Sigmoid colon (tissue), 6 donors: ENCODE measurements at regions not wholly inside any gene's neighbourhood (a gene's known extent, or its start where the extent isn't known, plus 50 kb on each side); places are given as distances from the start of the nearest gene placed in this dataset.
A peak's percentile ranks its signal among the peaks of the same experiment; 100 is the strongest.

Source experiments
- DNase-seq: peaks from one replicate; pipeline ENCODE4 v3.0.0-alpha.2; 2019
- H3K27ac ChIP-seq, 4 donors: fragments of 200-600 bp; sonication (generic); one replicate each; pipeline ENCODE4 v1.5.1; 2016 to 2019; ENCODE audit warnings: mild to moderate bottlenecking in 1 of 4
- H3K27me3 ChIP-seq, 3 donors: fragments of 200-600 bp; sonication (generic); one replicate each; pipeline ENCODE4 v1.5.1; 2019; ENCODE audit warnings: mild to moderate bottlenecking in 1 of 3
- H3K36me3 ChIP-seq, 4 donors: fragments of 200-600 bp; sonication (generic); one replicate each; pipeline ENCODE4 v1.5.1; 2016 to 2019
- H3K4me1 ChIP-seq, 4 donors: fragments of 200-600 bp; sonication (generic); one replicate each; pipeline ENCODE4 v1.5.1; 2017 to 2019
- H3K4me3 ChIP-seq, 4 donors: fragments of 200-600 bp; sonication (generic); one replicate each; pipeline ENCODE4 v1.5.1; 2017 to 2019; ENCODE audit warnings: mild to moderate bottlenecking in 2 of 4, moderate library complexity in 1 of 4
- H3K9me3 ChIP-seq, 4 donors: fragments of 200-600 bp in 3 of 4; sonication (generic) in 3 of 4; one replicate each; pipeline versions ENCODE4 v1.5.1 to v1.6.1; 2013 to 2019
- EP300 ChIP-seq, 4 donors: sonication (generic); formaldehyde crosslinking; IDR thresholded peaks; one replicate each; pipeline ENCODE4 v1.6.1; 2017; ENCODE audit warnings: antibody characterized with exemption in 4 of 4
- POLR2A ChIP-seq, 2 donors: fragments of 450-650 bp; IDR thresholded peaks; one replicate each; pipeline ENCODE4 v1.6.1; 2016; ENCODE audit warnings: antibody characterized with exemption in 2 of 2, mild to moderate bottlenecking in 2 of 2, moderate library complexity in 2 of 2
- POLR2AphosphoS5 ChIP-seq, 4 donors: sonication (generic); formaldehyde crosslinking; IDR thresholded peaks; one replicate each; pipeline ENCODE4 v1.6.1; 2017; ENCODE audit warnings: antibody characterized with exemption in 4 of 4
- WGBS, 2 donors: extraction: QIAGEN DNeasy Blood & Tissue Kit; methylation state at CpG; one replicate each; pipeline ENCODE4 v1.1.7; 2013; 5-methylcytosine and 5-hydroxymethylcytosine counted together
- intact Hi-C: fragments of 100-400 bp; cut with DNase I; formaldehyde crosslinking; loops from one replicate; pipeline ENCODE4 v1.15.1; 2023
- TF ChIP-seq, protein P1 (sequence below), 4 experiments: fragments of 450-650 bp in 3 of 4; fragments of 200-600 bp in 1 of 4; IDR thresholded peaks; one replicate each; pipeline ENCODE4 v1.5.1; 2016 to 2019; ENCODE audit warnings: antibody characterized with exemption in 4 of 4, mild to moderate bottlenecking in 3 of 4, moderate library complexity in 2 of 4
- donor health status: healthy with polysubstance abuse.
- donor health status: healthy.

DNA sequence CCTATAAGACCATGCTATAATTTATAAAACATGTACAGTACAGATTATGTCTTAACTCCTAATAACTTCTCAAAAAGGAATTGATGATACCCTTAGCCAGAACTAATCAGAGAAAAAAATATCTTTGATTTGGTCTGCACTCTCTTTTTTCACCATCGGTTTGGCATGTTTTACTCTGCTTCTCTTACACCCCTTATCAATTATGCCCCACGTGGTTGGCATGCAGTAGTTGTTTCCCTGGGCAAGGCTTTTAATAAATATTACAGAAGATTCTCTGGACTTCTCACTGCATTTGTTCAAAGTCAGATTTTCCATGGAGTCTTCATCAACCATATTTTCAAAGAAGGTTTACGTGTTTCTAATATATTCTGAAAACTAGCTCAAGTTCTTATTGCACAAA lies 167.4 kb upstream of the LRIG3 start:
- Histone ChIP-seq H3K27me3 (no peaks in the 10 kb centered on the region), H3K9me3 (no peaks in the 10 kb centered on the region), H3K4me3 (no peak overlapping the region), H3K4me1 (peaks cover 0 to 37% (median 7%) of the 10 kb centered on the region in 4 donors), H3K27ac (no peak overlapping the region), H3K36me3 (no peaks in the 10 kb centered on the region)
- WGBS, 2 donors: 70 to 80% methylated on average over 3 of the region's 3 CpGs
- no peak for DNase-seq
- no peak for TF ChIP-seq POLR2A (IDR thresholded peaks at IDR 0.05)
- TF ChIP-seq EP300 (IDR thresholded peaks at IDR 0.05): no peak
- TF ChIP-seq POLR2AphosphoS5 (IDR thresholded peaks at IDR 0.05): no peak
- TF ChIP-seq, protein P1, sequence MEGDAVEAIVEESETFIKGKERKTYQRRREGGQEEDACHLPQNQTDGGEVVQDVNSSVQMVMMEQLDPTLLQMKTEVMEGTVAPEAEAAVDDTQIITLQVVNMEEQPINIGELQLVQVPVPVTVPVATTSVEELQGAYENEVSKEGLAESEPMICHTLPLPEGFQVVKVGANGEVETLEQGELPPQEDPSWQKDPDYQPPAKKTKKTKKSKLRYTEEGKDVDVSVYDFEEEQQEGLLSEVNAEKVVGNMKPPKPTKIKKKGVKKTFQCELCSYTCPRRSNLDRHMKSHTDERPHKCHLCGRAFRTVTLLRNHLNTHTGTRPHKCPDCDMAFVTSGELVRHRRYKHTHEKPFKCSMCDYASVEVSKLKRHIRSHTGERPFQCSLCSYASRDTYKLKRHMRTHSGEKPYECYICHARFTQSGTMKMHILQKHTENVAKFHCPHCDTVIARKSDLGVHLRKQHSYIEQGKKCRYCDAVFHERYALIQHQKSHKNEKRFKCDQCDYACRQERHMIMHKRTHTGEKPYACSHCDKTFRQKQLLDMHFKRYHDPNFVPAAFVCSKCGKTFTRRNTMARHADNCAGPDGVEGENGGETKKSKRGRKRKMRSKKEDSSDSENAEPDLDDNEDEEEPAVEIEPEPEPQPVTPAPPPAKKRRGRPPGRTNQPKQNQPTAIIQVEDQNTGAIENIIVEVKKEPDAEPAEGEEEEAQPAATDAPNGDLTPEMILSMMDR (IDR thresholded peaks at IDR 0.05): no peak
- intact Hi-C loops: loop anchor here (5.0 to 10.0 kb wide), 4 partner anchors 170 to 743 kb away; no protein-coding TSS in a partner anchor

DNA sequence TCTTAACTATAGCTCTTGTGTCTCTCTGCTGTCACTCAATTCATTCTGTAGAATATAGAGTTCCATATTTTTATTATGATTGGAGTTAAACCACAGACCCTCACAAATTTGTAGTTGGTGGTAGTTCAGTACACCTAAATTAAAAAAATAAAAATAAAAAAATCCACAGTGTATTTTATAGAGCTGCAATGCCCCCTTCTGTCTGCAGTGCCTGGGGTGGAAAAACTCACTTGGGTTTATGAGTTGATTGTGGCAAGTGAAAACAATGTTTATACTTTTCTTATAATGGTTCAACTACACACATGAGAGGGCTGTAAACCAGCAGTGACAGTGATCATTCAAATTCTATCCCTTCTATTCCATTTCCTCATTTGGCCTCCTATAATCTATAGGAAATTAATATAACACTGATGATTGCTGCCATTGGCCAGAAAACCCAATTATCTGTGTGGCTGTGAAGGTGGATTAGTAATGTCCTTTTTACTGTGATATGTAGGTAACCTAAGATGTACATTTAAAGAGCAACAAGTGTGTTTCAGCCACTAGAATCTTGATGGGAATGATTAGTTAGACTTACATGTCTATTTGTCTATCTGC lies 166.9 kb upstream of the LRIG3 start:
- Histone ChIP-seq H3K4me3 (no peak overlapping the region), H3K9me3 (no peaks in the 10 kb centered on the region), H3K27me3 (no peaks in the 10 kb centered on the region), H3K4me1 (peaks cover 0 to 37% (median 7%) of the 10 kb centered on the region in 4 donors), H3K36me3 (no peaks in the 10 kb centered on the region), H3K27ac (no peak overlapping the region)
- intact Hi-C loops: loop anchor here (5.0 to 10.0 kb wide), 4 partner anchors 170 to 742 kb away; no protein-coding TSS in a partner anchor
- TF ChIP-seq EP300 (IDR thresholded peaks at IDR 0.05) (no peak), POLR2A (IDR thresholded peaks at IDR 0.05) (no peak), POLR2AphosphoS5 (IDR thresholded peaks at IDR 0.05) (no peak)
- TF ChIP-seq, protein P1 (IDR thresholded peaks at IDR 0.05): peak in 3 of 4 experiments; percentile 35 to 56 (median 43)
- DNase-seq: no peak

DNA sequence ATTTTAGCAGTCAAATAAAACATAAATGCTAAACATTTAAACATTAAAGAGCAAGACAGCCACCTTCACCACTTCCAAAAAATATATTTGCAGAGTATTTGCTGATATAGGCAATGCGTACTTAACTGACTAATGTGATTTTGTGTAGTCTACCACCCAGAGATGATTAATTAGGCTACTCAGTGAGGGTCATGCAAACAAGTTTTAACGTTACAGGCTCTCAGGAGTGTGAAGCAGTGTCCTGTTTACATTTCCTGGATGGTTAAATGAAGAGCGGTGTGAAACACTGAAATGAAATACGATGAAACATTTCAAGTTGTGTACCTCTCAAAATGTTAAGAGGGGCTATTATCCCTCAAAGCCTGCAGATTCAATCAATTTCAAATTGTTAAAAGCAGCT lies 165.8 kb upstream of the LRIG3 start:
- no peak for TF ChIP-seq EP300 (IDR thresholded peaks at IDR 0.05)
- TF ChIP-seq, protein P1 (IDR thresholded peaks at IDR 0.05): no peak
- no peak for TF ChIP-seq POLR2A (IDR thresholded peaks at IDR 0.05)
- TF ChIP-seq POLR2AphosphoS5 (IDR thresholded peaks at IDR 0.05): no peak
- Histone ChIP-seq H3K27me3 (no peaks in the 10 kb centered on the region), H3K27ac (peak overlapping the region in 1 of 4 donors; percentile 64), H3K4me1 (peaks cover 0 to 37% (median 7%) of the 10 kb centered on the region in 4 donors), H3K36me3 (no peaks in the 10 kb centered on the region), H3K9me3 (no peaks in the 10 kb centered on the region), H3K4me3 (no peak overlapping the region)
- WGBS, 2 donors: 71 to 81% methylated on average over 4 of the region's 4 CpGs
- DNase-seq: no peak
- intact Hi-C loops: loop anchor here (5.0 to 10.0 kb wide), 4 partner anchors 169 to 741 kb away; no protein-coding TSS in a partner anchor

DNA sequence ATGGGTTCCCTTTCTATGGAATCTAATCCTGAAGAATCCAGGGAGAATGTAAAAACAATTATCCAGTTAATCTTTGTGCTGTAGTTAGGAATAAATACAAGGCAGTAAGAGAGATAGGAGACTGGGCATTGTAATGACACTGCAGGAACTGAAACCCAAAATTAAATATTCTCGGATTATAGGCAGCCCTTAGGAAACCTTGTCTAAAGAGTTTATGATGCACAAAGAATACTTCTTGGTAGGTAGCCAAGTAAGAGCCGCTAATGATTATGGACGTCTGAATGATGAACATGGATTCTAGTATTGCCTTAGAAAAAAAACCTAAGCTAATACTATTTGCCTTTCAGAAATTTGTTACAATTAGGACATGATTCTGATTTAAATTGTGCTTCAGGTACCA lies 165.4 kb upstream of the LRIG3 start:
- no peaks in the 10 kb centered on the region for H3K36me3 ChIP-seq
- DNase-seq: no peak
- no peak for TF ChIP-seq POLR2A (IDR thresholded peaks at IDR 0.05)
- peaks cover 0 to 37% (median 7%) of the 10 kb centered on the region in 4 donors for H3K4me1 ChIP-seq
- intact Hi-C loops: loop anchor here (5.0 to 10.0 kb wide), 4 partner anchors 168 to 741 kb away; no protein-coding TSS in a partner anchor
- no peaks in the 10 kb centered on the region for H3K9me3 ChIP-seq
- 11 to 67% methylated on average over 3 of the region's 3 CpGs for WGBS, 2 donors
- peak overlapping the region in 2 of 4 donors; percentile 41 to 64 for H3K27ac ChIP-seq
- no peaks in the 10 kb centered on the region for H3K27me3 ChIP-seq
- H3K4me3 ChIP-seq: no peak overlapping the region

DNA sequence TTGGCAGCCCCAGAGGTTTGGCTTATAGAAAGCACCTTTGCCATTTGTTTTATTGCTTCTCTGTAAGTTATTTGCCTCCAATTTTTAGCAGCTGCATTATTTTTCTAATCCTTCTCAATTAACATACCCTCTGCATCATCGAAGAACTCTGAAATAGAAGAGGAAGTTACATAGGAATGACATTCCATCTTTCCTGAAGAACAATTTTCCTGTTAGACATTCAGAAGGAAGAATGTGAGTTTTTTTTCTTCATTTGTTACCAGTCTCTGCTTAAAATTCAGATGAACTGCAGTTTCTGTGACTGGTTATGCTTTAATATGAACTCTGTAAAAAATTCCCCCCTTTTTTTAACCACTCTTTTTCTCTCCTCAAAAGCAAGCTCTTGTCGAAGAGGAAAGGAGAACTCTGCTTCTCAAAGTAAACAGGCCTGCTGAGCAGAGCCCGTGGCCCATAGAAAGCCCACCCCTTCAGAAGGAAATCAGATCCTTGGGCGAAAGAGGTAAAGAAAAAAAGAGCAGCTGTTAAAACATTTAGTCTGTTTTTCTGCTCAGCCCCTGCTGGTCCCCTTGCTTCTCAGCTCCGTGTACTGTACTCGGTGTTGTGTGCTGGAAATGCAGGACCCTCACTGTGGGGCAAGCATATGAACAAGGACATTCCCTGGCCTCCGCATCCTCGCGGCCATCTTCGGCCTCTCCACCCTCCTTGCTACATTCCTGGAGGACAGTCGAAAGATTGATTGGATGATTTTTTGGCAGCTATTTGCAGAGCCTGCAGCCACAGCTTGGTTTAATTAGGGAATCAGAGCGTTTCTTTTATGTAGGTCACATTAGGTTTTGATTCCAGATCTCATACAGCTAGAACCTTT lies 164.4 kb upstream of the LRIG3 start:
- no peaks in the 10 kb centered on the region for H3K27me3 ChIP-seq
- H3K4me1 ChIP-seq: peaks cover 0 to 37% (median 7%) of the 10 kb centered on the region in 4 donors
- no peak for DNase-seq
- 68 to 83% methylated on average over 12 of the region's 12 CpGs for WGBS, 2 donors
- H3K4me3 ChIP-seq: no peak overlapping the region
- no peaks in the 10 kb centered on the region for H3K9me3 ChIP-seq
- TF ChIP-seq POLR2AphosphoS5 (IDR thresholded peaks at IDR 0.05) (peak in 2 of 4 donors; percentile 36 to 45), EP300 (IDR thresholded peaks at IDR 0.05) (no peak), POLR2A (IDR thresholded peaks at IDR 0.05) (no peak)
- TF ChIP-seq, protein P1 (IDR thresholded peaks at IDR 0.05): peak in 1 of 4 experiments; percentile 12
- intact Hi-C loops: loop anchor here (5.0 to 10.0 kb wide), 4 partner anchors 167 to 740 kb away; no protein-coding TSS in a partner anchor
- peak overlapping the region; percentile 33 to 64 (median 44) for H3K27ac ChIP-seq
- no peaks in the 10 kb centered on the region for H3K36me3 ChIP-seq
